GM12891 (cell line): ENCODE measurements at regions not wholly inside any gene's neighbourhood (a gene's known extent, or its start where the extent isn't known, plus 50 kb on each side); places are given as distances from the start of the nearest gene placed in this dataset.

ENCODE experiments used
- POLR2A ChIP-seq: IDR thresholded peaks from 2 replicates; pipeline ENCODE4 v1.6.1; 2011; ENCODE audit warnings: low read depth, low read length, control low read depth
- POLR2AphosphoS5 ChIP-seq: IDR thresholded peaks from 2 replicates; pipeline ENCODE4 v1.6.1; 2011; ENCODE audit warnings: low read depth, low read length, control low read depth
- POU2F2 ChIP-seq: IDR thresholded peaks from 2 replicates; pipeline ENCODE4 v1.6.1; 2011; ENCODE audit warnings: low read depth, mild to moderate bottlenecking, control low read depth, low read length, moderate library complexity
- TAF1 ChIP-seq: IDR thresholded peaks from 2 replicates; pipeline ENCODE4 v1.6.1; 2011; ENCODE audit warnings: low read depth, low read length, control low read depth

DNA sequence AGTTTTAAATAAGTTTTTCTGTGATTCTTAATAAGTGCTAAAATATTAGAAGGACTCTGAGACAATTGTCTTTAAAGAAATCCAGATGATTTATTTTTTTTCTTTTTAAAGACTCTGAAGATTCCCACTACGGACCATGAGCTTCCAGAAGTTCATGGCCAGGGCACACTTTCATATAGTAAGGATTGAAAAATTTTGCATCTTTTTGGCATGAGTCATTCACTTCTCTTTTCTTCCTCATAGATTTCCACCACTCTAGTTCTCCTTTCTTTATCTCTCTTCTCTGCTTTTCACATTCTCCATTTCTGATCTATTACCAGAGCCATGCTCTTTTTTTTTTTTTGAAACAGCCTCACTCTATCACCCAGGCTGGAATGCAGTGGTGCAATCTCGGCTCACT is 385.8 kb downstream of the FLRT2 start:
- TF ChIP-seq POLR2A (no peak), TAF1 (no peak), POLR2AphosphoS5 (no peak), POU2F2 (no peak)
